H1 (cell line): ENCODE measurements at regions not wholly inside any gene's neighbourhood (a gene's known extent, or its start where the extent isn't known, plus 50 kb on each side); places are given as distances from the start of the nearest gene placed in this dataset.

ENCODE experiments used
- CTCF ChIA-PET: fragments of 300-600 bp; sonication (Branson Sonifier 250); formaldehyde crosslinking; loops from one replicate; lab custom pipeline; 2021; ENCODE audit not compliant: partially characterized antibody; lab: Charles Lee
- POLR2A ChIA-PET: fragments of 300-600 bp; sonication (Branson Sonifier 250); formaldehyde crosslinking; loops from one replicate; lab custom pipeline; 2021; ENCODE audit warnings: inconsistent platforms; ENCODE audit not compliant: partially characterized antibody; lab: Charles Lee
- DNase-seq, 2 experiments: peaks; one replicate each; pipeline versions ENCODE4 v3.0.0 to v3.0.0-alpha.2; 2010 to 2022; ENCODE audit warnings: low spot score in 2 of 2, low read depth in 1 of 2, mixed read lengths in 1 of 2
- FAIRE-seq: peaks from 2 replicates; lab custom pipeline; 2011; peaks lifted over from hg19 to GRCh38; lab: Jason Lieb, UNC
- H2AFZ ChIP-seq: 2 replicates; pipeline ENCODE4 v1.8.1; 2012; ENCODE audit warnings: low read length, inconsistent platforms
- H2AK5ac ChIP-seq: 2 replicates; pipeline ENCODE4 v1.6.1; 2013; ENCODE audit warnings: low read depth, low read length
- H2BK120ac ChIP-seq: replicated peaks from 2 replicates; pipeline ENCODE3; 2013; ENCODE audit warnings: low read depth, low read length, inconsistent platforms
- H2BK12ac ChIP-seq: 2 replicates; pipeline ENCODE4 v1.6.1; 2013; ENCODE audit warnings: low read depth, low read length
- H2BK15ac ChIP-seq: 2 replicates; pipeline ENCODE4 v1.6.1; 2013; ENCODE audit warnings: low read length
- H2BK20ac ChIP-seq: 2 replicates; pipeline ENCODE4 v1.6.1; 2013; ENCODE audit warnings: low read length
- H2BK5ac ChIP-seq: 2 replicates; pipeline ENCODE4 v1.6.1; 2013; ENCODE audit warnings: low read depth, low read length
- H3K14ac ChIP-seq: 2 replicates; pipeline ENCODE4 v1.6.1; 2013; ENCODE audit warnings: inconsistent platforms; ENCODE audit not compliant: insufficient read length
- H3K18ac ChIP-seq: 2 replicates; pipeline ENCODE4 v1.6.1; 2013; ENCODE audit warnings: low read length; ENCODE audit errors: extremely low read depth
- H3K23ac ChIP-seq: 2 replicates; pipeline ENCODE4 v1.6.1; 2013; ENCODE audit warnings: inconsistent platforms; ENCODE audit not compliant: insufficient read length
- H3K23me2 ChIP-seq: 2 replicates; pipeline ENCODE4 v1.6.1; 2013; ENCODE audit warnings: low read depth, low read length
- H3K27ac ChIP-seq: 2 replicates; pipeline ENCODE4 v1.6.1; 2011; ENCODE audit warnings: low read depth, low read length, inconsistent platforms
- H3K27me3 ChIP-seq, 4 experiments: replicated peaks in 1 of 4; 1 replicate in 1 of 4; 2 replicates in 3 of 4; pipeline versions ENCODE4 v1.6.1 to v1.8.1; 2011 to 2013; ENCODE audit warnings: low read length in 3 of 4, mild to moderate bottlenecking in 3 of 4, inconsistent platforms in 2 of 4, mixed read lengths in 2 of 4, moderate library complexity in 1 of 4; ENCODE audit not compliant: control insufficient read depth in 3 of 4, insufficient read depth in 3 of 4; ENCODE audit errors: extremely low read depth in 1 of 4
- H3K36me3 ChIP-seq, 4 experiments: 2 replicates each; pipeline versions ENCODE4 v1.6.1 to v1.8.1; 2011 to 2013; ENCODE audit warnings: mild to moderate bottlenecking in 4 of 4, low read length in 3 of 4, moderate library complexity in 2 of 4, control low read depth in 1 of 4, inconsistent platforms in 1 of 4; ENCODE audit not compliant: insufficient read depth in 4 of 4, control insufficient read depth in 2 of 4
- H3K4ac ChIP-seq: replicated peaks from 2 replicates; pipeline ENCODE3; 2013; ENCODE audit warnings: low read length, low read depth, mixed read lengths, inconsistent platforms; ENCODE audit not compliant: insufficient read length
- H3K4me1 ChIP-seq, 4 experiments: replicated peaks in 1 of 4; 1 replicate in 1 of 4; 2 replicates in 3 of 4; pipeline versions ENCODE4 v1.6.1 to v1.8.1; 2011 to 2013; ENCODE audit warnings: low read length in 3 of 4, inconsistent platforms in 2 of 4, mixed read lengths in 1 of 4; ENCODE audit not compliant: insufficient read depth in 4 of 4, control insufficient read depth in 3 of 4
- H3K4me2 ChIP-seq, 2 experiments: 2 replicates each; pipeline versions ENCODE4 v1.6.1 to v1.8.1; 2011 to 2013; ENCODE audit warnings: low read depth in 2 of 2, low read length in 2 of 2, control low read depth in 1 of 2, inconsistent platforms in 1 of 2, mild to moderate bottlenecking in 1 of 2; ENCODE audit not compliant: insufficient read depth in 1 of 2
- H3K4me3 ChIP-seq, 4 experiments: fragments of 200-600, 300-600 bp in 1 of 4; sonication (generic), shearing (Covaris generic), sonication (Bioruptor Twin) in 1 of 4; 2 replicates each; pipeline versions ENCODE4 v1.5.1 to v1.8.1; 2011 to 2016; ENCODE audit warnings: low read length in 4 of 4, low read depth in 3 of 4, control low read depth in 2 of 4, inconsistent platforms in 2 of 4, mild to moderate bottlenecking in 2 of 4, mixed read lengths in 1 of 4, moderate library complexity in 1 of 4; ENCODE audit not compliant: insufficient read depth in 2 of 4; ENCODE audit errors: extremely low read depth in 1 of 4
- H3K56ac ChIP-seq: replicated peaks from 2 replicates; pipeline ENCODE3; 2013; ENCODE audit warnings: low read depth, mild to moderate bottlenecking, mixed read lengths, low read length, inconsistent platforms; ENCODE audit not compliant: insufficient read length
- H3K79me1 ChIP-seq: 2 replicates; pipeline ENCODE4 v1.6.1; 2013; ENCODE audit warnings: low read depth, low read length, control low read depth
- H3K79me2 ChIP-seq, 2 experiments: 2 replicates each; pipeline versions ENCODE4 v1.6.1 to v1.8.1; 2012 to 2013; ENCODE audit warnings: low read length in 2 of 2, mild to moderate bottlenecking in 2 of 2, inconsistent platforms in 1 of 2; ENCODE audit not compliant: insufficient read depth in 2 of 2, control insufficient read depth in 1 of 2
- H3K9ac ChIP-seq, 4 experiments: replicated peaks in 1 of 4; 1 replicate in 1 of 4; 2 replicates in 3 of 4; pipeline versions ENCODE4 v1.6.1 to v1.8.1; 2011 to 2013; ENCODE audit warnings: low read depth in 3 of 4, low read length in 3 of 4, control low read depth in 2 of 4, mild to moderate bottlenecking in 2 of 4, moderate library complexity in 2 of 4, inconsistent platforms in 1 of 4; ENCODE audit errors: extremely low read depth in 1 of 4
- H3K9me3 ChIP-seq, 2 experiments: 2 replicates each; pipeline versions ENCODE4 v1.6.1 to v1.8.1; 2012 to 2013; ENCODE audit warnings: mild to moderate bottlenecking in 2 of 2, moderate library complexity in 2 of 2, control low read depth in 1 of 2, inconsistent platforms in 1 of 2, low read depth in 1 of 2, low read length in 1 of 2, mixed read lengths in 1 of 2; ENCODE audit not compliant: insufficient read depth in 2 of 2
- H4K20me1 ChIP-seq, 2 experiments: replicated peaks in 1 of 2; 2 replicates each; pipeline versions ENCODE3 to v1.8.1; 2011 to 2013; ENCODE audit warnings: inconsistent platforms in 2 of 2, low read length in 2 of 2, mild to moderate bottlenecking in 1 of 2; ENCODE audit not compliant: insufficient read depth in 2 of 2, control insufficient read depth in 1 of 2
- H4K5ac ChIP-seq: 2 replicates; pipeline ENCODE4 v1.6.1; 2013; ENCODE audit warnings: low read length, low read depth, mixed read lengths, inconsistent platforms; ENCODE audit not compliant: insufficient read length
- H4K8ac ChIP-seq: 2 replicates; pipeline ENCODE4 v1.8.0; 2013; ENCODE audit warnings: mild to moderate bottlenecking, moderate library complexity, low read length, inconsistent platforms; ENCODE audit not compliant: insufficient read depth; ENCODE audit errors: extremely low read depth
- H4K91ac ChIP-seq: replicated peaks from 2 replicates; pipeline ENCODE3; 2013; ENCODE audit warnings: low read length, mixed read lengths, inconsistent platforms; ENCODE audit not compliant: insufficient read length
- CTCF ChIP-seq, 3 experiments: IDR thresholded peaks; 1 replicate in 2 of 3; 2 replicates in 1 of 3; pipeline versions ENCODE4 v1.5.1 to v1.6.1; 2011; ENCODE audit warnings: low read length in 3 of 3, mild to moderate bottlenecking in 3 of 3, inconsistent platforms in 2 of 3, low read depth in 1 of 3, moderate library complexity in 1 of 3; ENCODE audit not compliant: insufficient read depth in 1 of 3; ENCODE audit errors: control extremely low read depth in 1 of 3
- RAD21 ChIP-seq, 2 experiments: IDR thresholded peaks in 1 of 2; conservative IDR thresholded peaks in 1 of 2; 2 replicates each; pipeline ENCODE4 v1.6.1; 2011; ENCODE audit warnings: low read depth in 2 of 2, low read length in 2 of 2, improper control_type of control experiment in 1 of 2, inconsistent platforms in 1 of 2, mild to moderate bottlenecking in 1 of 2, moderate library complexity in 1 of 2
- TAF1 ChIP-seq: IDR thresholded peaks from 2 replicates; pipeline ENCODE4 v1.6.1; 2011; ENCODE audit warnings: mild to moderate bottlenecking, low read depth, low read length
- WGBS, 2 experiments: shearing (Covaris generic) in 1 of 2; methylation state at CpG; one replicate each; pipeline versions ENCODE4 v1.1.6 to v1.1.7; 2013 to 2015; ENCODE audit warnings: low lambda C conversion rate in 2 of 2, mixed read lengths in 2 of 2, inconsistent platforms in 1 of 2, low coverage in 1 of 2, missing lambda C conversion rate in 1 of 2; ENCODE audit not compliant: insufficient replicate concordance in 2 of 2, insufficient coverage in 1 of 2, insufficient read length in 1 of 2; ENCODE audit errors: extremely low coverage in 1 of 2, missing lambda C conversion rate in 1 of 2; 5-methylcytosine and 5-hydroxymethylcytosine counted together

- no peak for DNase-seq
- no peak overlapping the region for H2AFZ ChIP-seq
- H3K23ac ChIP-seq: no peak overlapping the region
- no peak overlapping the region for H4K5ac ChIP-seq
- no peak overlapping the region for H3K4ac ChIP-seq
- H3K27ac ChIP-seq: no peak overlapping the region
- WGBS, 2 experiments: 86% methylated on average over 3 of the region's 3 CpGs; no CpG with 5 or more reads in 1 of the 2 experiments
- no peak overlapping the region for H3K9ac ChIP-seq
- H2BK12ac ChIP-seq: no peak overlapping the region
- no peaks in the 10 kb centered on the region for H3K79me2 ChIP-seq
- no peak overlapping the region for H2BK5ac ChIP-seq
- H4K91ac ChIP-seq: no peak overlapping the region
- H3K14ac ChIP-seq: no peak overlapping the region
- H3K18ac ChIP-seq: no peak overlapping the region
- no peak overlapping the region for H3K56ac ChIP-seq
- H3K4me2 ChIP-seq: no peak overlapping the region
- H3K79me1 ChIP-seq: no peaks in the 10 kb centered on the region
- H2BK120ac ChIP-seq: no peak overlapping the region
- ChIA-PET CTCF (interaction anchor here (0.9 to 1.2 kb wide), 3 partner anchors 9 to 708 kb away, joined by 3 to 4 read pairs (median 3); no protein-coding TSS in a partner anchor), POLR2A (no interaction called here)
- H3K4me1 ChIP-seq: peaks cover 0 to 2% (median 0%) of the 10 kb centered on the region in 4 experiments; a peak in 1 of 7 replicates
- no peaks in the 10 kb centered on the region for H4K20me1 ChIP-seq
- H2AK5ac ChIP-seq: no peak overlapping the region
- H3K9me3 ChIP-seq: no peaks in the 10 kb centered on the region
- no peaks in the 10 kb centered on the region for H3K36me3 ChIP-seq
- no peak overlapping the region for H3K4me3 ChIP-seq
- FAIRE-seq: no peak
- H4K8ac ChIP-seq: no peak overlapping the region; the same call in 1 of the 2 replicates
- no peaks in the 10 kb centered on the region for H3K23me2 ChIP-seq
- no peaks in the 10 kb centered on the region for H3K27me3 ChIP-seq
- H2BK20ac ChIP-seq: no peak overlapping the region
- H2BK15ac ChIP-seq: no peak overlapping the region
- TF ChIP-seq RAD21 (IDR thresholded peaks at IDR 0.05 in 1 of 2, conservative IDR thresholded peaks at IDR 0.05 in 1 of 2; ENCODE audit: low read depth in 2 of 2, low read length in 2 of 2) (peak; percentile 38 to 49), CTCF (IDR thresholded peaks at IDR 0.05; ENCODE audit: control extremely low read depth in 1 of 3, insufficient read depth in 1 of 3, low read depth in 1 of 3, low read length in 3 of 3) (peak; percentile 27 to 36 (median 35); a peak in 3 of 4 replicates), TAF1 (no peak)
Measured at GRCh38 chr13:86567119-86567518, 767.9 kb upstream of the SLITRK6 start.
